ENCODE measurements at regions not wholly inside any gene's neighbourhood (a gene's known extent, or its start where the extent isn't known, plus 50 kb on each side); places are given as distances from the start of the nearest gene placed in this dataset.

DNA sequence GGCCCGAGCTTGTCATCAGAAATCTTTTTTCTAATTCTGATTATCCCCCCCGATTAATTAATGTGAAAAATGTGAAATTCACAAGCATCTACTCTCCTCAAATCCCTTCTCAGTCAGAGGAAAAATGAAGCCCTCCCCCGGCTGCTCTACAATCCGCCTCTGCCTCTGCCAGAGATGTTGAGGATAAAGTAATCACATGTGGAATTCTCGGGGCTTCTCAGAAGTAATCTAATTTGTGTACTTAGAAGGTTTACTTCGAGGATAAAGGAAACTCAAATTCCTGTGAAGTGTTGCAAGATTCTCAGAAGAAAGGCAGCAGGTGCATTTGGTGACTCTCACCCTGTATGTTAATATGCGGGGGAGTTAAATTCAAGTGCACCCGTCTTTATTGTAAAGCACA is 726.1 kb upstream of the ADAMTS16 start:
- H3K9me3 Mint-ChIP-seq: peaks cover 21% of the 10 kb centered on the region
- H3K36me3 Mint-ChIP-seq: no peaks in the 10 kb centered on the region
- CTCF ChIA-PET: no interaction called here
- H3K4me3 Mint-ChIP-seq: no peak overlapping the region
- no peaks in the 10 kb centered on the region for H3K4me1 Mint-ChIP-seq
- H3K27me3 Mint-ChIP-seq: no peaks in the 10 kb centered on the region
- H3K27ac Mint-ChIP-seq: no peak overlapping the region
- DNase-seq: no peak

DNA sequence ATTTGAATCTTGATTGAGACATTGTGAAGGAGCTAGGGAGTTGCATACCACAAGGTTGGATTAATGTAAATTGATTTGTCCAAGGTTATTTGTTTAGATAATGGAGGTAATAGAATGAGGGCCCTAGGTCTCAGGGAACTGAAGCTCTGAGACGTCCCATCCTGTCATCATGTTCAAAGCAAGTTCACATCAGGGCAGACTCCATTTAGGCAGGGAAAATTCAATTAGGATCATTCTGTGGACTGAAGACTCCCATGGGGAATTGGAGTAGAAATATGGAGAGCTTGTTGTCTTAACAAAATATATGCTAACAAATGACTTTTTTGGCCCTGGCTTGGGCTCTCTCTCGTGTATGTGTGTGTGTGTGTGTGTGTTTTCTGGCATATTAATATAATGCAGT is 722.0 kb upstream of the ADAMTS16 start:
- H3K36me3 Mint-ChIP-seq: no peaks in the 10 kb centered on the region
- H3K27ac Mint-ChIP-seq: no peak overlapping the region
- no peak for DNase-seq
- H3K4me1 Mint-ChIP-seq: no peaks in the 10 kb centered on the region
- H3K4me3 Mint-ChIP-seq: no peak overlapping the region
- H3K27me3 Mint-ChIP-seq: no peaks in the 10 kb centered on the region
- H3K9me3 Mint-ChIP-seq: peaks cover 14% of the 10 kb centered on the region
- CTCF ChIA-PET: no interaction called here

DNA sequence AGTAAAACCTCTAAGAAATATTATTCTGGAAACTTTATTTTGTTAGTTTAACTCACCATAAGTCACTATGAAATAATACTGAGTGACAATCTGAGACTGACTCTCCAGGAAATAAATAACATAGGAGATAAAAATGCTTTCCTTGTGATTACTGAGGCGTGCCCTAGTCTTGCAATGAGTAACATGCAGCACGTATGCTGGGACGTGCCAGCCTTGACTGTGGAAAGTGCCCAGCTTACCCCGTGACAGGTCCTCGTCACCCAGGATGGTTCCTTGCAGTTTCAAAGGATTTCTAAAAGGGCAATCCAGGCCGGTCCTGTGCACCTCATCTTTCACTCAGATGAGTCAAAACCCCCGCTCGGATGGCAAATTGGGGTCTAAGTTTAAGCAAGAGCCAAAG is 720.8 kb upstream of the ADAMTS16 start:
- no peak for DNase-seq
- Mint-ChIP-seq H3K36me3 (no peaks in the 10 kb centered on the region), H3K27ac (no peak overlapping the region), H3K4me3 (no peak overlapping the region), H3K27me3 (no peaks in the 10 kb centered on the region), H3K9me3 (peaks cover 16% of the 10 kb centered on the region), H3K4me1 (no peaks in the 10 kb centered on the region)
- CTCF ChIA-PET: no interaction called here

DNA sequence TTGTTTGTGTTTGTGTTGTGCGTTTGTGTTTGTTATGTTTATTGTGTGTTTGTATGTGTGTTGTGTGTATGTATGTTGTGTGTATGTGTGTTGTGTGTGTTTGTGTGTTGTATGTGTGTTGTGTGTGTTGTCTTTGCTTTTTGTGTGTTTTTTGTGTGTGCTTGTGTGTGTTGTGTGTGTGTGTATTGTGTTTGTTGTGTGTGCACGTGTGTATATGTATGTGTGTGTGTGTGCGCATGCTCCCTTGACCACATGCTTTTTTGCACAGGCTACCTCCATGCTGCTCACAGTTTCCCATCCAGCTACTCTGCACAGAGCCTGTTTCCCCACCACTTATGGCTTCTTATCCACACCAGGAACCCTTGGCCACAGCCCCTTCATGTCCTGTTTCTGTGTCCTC is 720.0 kb upstream of the ADAMTS16 start:
- DNase-seq: no peak
- CTCF ChIA-PET: no interaction called here
- Mint-ChIP-seq H3K27me3 (no peaks in the 10 kb centered on the region), H3K36me3 (no peaks in the 10 kb centered on the region), H3K4me1 (no peaks in the 10 kb centered on the region), H3K27ac (no peak overlapping the region), H3K4me3 (no peak overlapping the region), H3K9me3 (peaks cover 15% of the 10 kb centered on the region)

DNA sequence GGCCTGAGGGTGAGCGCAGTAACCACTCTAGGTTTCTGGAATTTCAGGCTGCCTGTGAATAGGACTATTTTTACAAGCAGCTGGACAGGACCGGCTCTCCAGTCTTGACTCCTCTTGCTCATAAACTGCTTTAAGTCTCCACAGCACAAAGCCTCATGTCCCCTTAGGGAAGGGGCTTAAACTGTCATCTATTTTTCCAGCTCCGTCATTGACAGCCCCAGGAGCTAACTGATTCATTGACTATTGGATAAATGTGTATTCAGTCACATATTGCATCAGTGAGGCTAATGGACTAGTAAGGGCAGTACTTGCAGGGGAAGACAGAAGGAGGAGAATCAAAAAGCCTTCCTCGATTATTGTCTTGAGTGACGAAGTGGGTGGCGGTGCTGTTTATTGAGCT is 719.4 kb upstream of the ADAMTS16 start:
- H3K4me1 Mint-ChIP-seq: no peaks in the 10 kb centered on the region
- H3K27me3 Mint-ChIP-seq: no peaks in the 10 kb centered on the region
- H3K4me3 Mint-ChIP-seq: no peak overlapping the region

DNA sequence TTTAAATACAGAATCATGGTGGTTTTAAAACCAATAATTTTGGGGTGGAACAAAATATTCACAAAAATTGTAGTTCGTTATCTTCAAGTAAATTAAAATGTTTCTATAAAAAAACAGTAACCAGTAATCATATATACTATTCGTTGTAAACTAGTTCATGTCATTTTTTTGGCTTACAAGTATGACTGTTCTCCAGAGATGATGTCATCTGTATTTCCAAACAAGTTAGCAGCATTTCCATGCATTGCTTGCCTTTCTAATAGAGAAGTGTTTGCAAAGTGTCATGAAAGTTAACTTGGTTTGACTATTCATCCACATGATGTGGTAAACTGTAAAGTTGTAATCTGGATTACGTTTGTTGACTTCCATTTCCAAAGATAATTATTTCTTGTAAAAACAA is 717.9 kb upstream of the ADAMTS16 start:
- CTCF ChIA-PET: no interaction called here
- Mint-ChIP-seq H3K9me3 (peaks cover 12% of the 10 kb centered on the region), H3K36me3 (no peaks in the 10 kb centered on the region), H3K4me3 (no peak overlapping the region), H3K27me3 (no peaks in the 10 kb centered on the region), H3K27ac (no peak overlapping the region), H3K4me1 (no peaks in the 10 kb centered on the region)
- no peak for DNase-seq

More for the DNA sequence above, 719.4 kb upstream of the ADAMTS16 start:
- H3K9me3 Mint-ChIP-seq: peaks cover 15% of the 10 kb centered on the region
- CTCF ChIA-PET: no interaction called here
- no peak overlapping the region for H3K27ac Mint-ChIP-seq
- no peaks in the 10 kb centered on the region for H3K36me3 Mint-ChIP-seq
- no peak for DNase-seq

DNA sequence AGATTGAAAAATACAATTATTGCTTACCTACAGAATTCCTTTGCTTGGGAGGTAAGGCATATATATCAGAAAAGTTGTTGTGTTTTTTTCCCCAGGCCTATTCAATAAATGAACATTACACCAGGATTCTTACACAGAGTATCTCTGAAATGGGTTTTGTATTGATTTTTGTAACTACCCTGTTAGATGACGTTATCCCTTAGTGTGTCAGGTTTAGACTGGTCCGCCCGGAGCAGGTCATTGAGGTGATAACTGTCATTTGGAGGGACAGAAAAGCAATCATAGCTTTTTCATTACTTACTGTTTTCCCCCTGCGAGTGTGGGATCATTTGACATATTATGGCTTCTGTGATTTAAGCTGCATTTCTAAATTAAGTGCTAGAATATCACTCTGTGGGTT is 715.2 kb upstream of the ADAMTS16 start:
- no peak for DNase-seq
- H3K27ac Mint-ChIP-seq: no peak overlapping the region
- H3K27me3 Mint-ChIP-seq: no peaks in the 10 kb centered on the region
- H3K4me3 Mint-ChIP-seq: no peak overlapping the region
- H3K9me3 Mint-ChIP-seq: peaks cover 11% of the 10 kb centered on the region
- no peaks in the 10 kb centered on the region for H3K4me1 Mint-ChIP-seq
- H3K36me3 Mint-ChIP-seq: no peaks in the 10 kb centered on the region
- CTCF ChIA-PET: no interaction called here

DNA sequence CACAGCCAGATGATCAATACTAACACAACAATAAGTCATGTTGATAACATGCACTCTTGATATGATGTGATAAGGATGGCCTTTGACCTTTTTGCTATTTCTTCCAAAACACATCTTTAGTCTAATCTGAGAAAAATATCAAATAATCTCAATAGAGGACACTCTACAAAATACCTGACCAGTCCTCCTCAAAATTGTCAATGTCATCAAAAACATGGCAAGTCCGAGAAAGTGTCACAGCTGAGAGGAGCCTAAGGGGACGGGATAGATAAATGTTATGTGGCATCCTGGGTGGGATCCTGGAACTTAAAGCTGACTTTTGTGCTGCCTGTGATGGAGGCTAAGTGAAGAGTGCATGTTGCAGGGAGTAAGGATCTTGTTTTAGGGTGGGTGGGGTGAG is 699.6 kb upstream of the ADAMTS16 start:
- DNase-seq: no peak
- Mint-ChIP-seq H3K27me3 (no peaks in the 10 kb centered on the region), H3K9me3 (peaks cover 26% of the 10 kb centered on the region), H3K36me3 (no peaks in the 10 kb centered on the region), H3K4me1 (no peaks in the 10 kb centered on the region), H3K4me3 (no peak overlapping the region), H3K27ac (no peak overlapping the region)
- CTCF ChIA-PET: no interaction called here

DNA sequence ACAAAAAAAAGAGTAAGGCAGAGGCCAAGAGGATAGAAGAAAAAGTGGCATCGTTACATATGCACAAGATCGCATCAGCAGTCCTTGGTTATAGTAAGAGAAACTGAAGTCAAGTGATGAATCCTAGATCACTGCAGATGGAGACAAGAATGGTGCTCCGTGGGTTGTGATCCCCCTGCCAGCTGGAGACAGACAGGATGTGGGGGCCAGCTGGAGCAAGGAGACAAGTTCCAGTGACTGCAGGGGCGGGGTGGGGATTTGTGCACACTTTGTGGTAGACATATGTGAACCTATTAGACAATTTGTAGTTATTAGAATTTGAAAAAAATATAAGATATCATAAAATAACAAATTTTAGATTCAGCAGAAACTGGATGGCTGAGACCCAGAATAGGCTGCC is 697.9 kb upstream of the ADAMTS16 start:
- Mint-ChIP-seq H3K27me3 (no peaks in the 10 kb centered on the region), H3K4me1 (no peaks in the 10 kb centered on the region), H3K4me3 (no peak overlapping the region), H3K36me3 (no peaks in the 10 kb centered on the region), H3K27ac (no peak overlapping the region), H3K9me3 (peaks cover 38% of the 10 kb centered on the region)
- DNase-seq: no peak
- CTCF ChIA-PET: no interaction called here

DNA sequence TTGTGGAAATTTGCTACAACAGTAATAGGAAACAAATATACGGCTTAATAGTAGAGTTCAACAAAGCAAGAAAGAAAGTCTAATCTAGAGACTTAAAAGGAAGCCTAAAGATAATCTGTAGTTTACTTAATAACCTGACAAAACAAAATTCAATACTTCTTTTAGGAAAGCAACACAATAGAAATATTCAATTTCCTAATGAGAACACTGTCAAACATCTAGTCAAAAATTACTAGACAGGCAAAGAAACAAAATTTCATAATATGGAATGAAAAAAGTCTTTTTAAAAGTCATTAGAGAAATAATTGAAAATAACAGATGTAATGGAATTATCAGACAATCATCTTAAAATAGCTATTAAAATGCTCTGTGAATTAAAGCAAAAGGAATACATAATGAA is 692.5 kb upstream of the ADAMTS16 start:
- no peak for DNase-seq
- Mint-ChIP-seq H3K9me3 (peaks cover 22% of the 10 kb centered on the region), H3K4me3 (no peak overlapping the region), H3K4me1 (no peaks in the 10 kb centered on the region), H3K27ac (no peak overlapping the region), H3K36me3 (no peaks in the 10 kb centered on the region), H3K27me3 (no peaks in the 10 kb centered on the region)
- CTCF ChIA-PET: no interaction called here

DNA sequence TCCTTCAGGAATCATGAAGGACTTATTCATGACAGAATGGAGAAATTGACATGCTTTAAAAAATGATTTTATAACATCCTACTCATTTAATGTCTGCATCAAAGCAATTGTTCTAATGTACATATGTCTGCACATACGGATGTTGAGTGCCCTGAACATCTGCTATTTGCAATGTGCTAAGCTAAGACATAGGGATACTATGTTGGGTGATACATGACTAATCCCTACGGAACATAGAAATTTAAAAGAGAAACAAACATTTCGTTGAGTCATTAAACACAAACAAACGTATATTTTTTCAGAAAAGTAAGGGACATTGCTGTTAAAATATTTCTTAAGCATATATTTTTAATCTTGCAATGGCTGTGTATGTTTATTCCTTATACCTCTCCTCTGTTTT is 686.5 kb upstream of the ADAMTS16 start:
- no peak for DNase-seq
- no peaks in the 10 kb centered on the region for H3K27me3 Mint-ChIP-seq
- CTCF ChIA-PET: no interaction called here
- no peaks in the 10 kb centered on the region for H3K9me3 Mint-ChIP-seq
- no peak overlapping the region for H3K4me3 Mint-ChIP-seq
- H3K4me1 Mint-ChIP-seq: no peaks in the 10 kb centered on the region
- no peaks in the 10 kb centered on the region for H3K36me3 Mint-ChIP-seq
- H3K27ac Mint-ChIP-seq: no peak overlapping the region

DNA sequence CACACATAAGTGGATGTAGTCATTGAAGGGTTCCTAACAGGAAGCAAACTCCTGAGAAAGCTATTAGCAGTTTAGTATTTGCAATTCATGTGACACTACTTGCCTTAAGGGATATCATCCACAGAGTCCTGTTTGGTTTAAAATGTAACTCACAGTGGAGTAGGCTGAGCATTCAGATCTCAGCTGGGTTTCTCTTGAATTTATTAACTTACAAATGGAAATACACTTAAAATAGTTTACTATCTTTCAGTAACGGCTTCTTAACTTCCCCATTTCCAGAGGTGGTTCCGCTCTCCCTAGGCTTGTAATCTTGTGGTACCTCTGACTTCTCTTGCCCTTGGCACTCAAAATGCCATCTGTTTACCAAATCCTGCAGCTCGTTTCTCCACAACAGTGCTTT is 660.7 kb upstream of the ADAMTS16 start:
- H3K27ac Mint-ChIP-seq: no peak overlapping the region
- H3K27me3 Mint-ChIP-seq: no peaks in the 10 kb centered on the region
- no peaks in the 10 kb centered on the region for H3K4me1 Mint-ChIP-seq
- DNase-seq: no peak
- peaks cover 6% of the 10 kb centered on the region for H3K9me3 Mint-ChIP-seq
- H3K36me3 Mint-ChIP-seq: no peaks in the 10 kb centered on the region
- CTCF ChIA-PET: no interaction called here
- H3K4me3 Mint-ChIP-seq: no peak overlapping the region

DNA sequence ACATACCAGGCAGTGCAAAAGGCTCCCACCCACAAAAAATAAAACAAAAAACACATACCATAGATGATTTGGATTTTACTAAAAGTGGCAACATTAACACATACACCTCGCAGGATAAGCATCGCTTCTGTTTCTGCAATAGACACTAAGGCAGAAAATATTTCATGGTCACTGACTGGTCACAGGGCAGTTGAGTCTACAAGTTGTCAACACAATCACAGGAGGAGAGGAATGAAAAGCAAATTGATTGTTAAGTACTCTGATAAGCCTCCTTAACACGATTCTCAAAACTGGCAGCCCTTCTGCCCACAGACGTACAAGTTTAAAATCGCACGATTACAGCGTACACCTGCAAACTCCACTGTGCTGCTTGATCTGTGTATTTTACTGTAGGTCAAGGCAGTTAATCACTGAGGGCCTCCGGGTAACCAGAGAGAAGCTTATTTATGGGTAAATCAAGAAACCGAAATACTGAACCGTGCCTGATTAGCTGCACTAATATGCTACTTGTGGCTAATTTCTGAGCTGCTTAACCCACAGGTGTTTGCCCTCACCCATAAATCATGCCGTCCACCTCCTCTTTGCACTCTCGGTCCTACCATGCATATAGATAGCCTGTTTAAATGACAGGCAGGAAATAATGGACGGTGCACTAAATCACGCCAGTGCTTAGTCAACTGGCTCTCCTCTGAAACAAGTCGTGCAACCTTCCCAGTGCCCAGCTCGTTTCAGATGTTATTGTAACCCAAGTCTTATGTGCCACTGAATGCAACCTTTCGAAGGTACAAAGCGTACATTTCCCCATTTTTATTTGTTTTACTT is 659.4 kb upstream of the ADAMTS16 start:
- Mint-ChIP-seq H3K9me3 (peaks cover 5% of the 10 kb centered on the region), H3K27me3 (no peaks in the 10 kb centered on the region), H3K4me3 (no peak overlapping the region), H3K27ac (no peak overlapping the region), H3K36me3 (no peaks in the 10 kb centered on the region), H3K4me1 (no peaks in the 10 kb centered on the region)
- CTCF ChIA-PET: no interaction called here
- no peak for DNase-seq

DNA sequence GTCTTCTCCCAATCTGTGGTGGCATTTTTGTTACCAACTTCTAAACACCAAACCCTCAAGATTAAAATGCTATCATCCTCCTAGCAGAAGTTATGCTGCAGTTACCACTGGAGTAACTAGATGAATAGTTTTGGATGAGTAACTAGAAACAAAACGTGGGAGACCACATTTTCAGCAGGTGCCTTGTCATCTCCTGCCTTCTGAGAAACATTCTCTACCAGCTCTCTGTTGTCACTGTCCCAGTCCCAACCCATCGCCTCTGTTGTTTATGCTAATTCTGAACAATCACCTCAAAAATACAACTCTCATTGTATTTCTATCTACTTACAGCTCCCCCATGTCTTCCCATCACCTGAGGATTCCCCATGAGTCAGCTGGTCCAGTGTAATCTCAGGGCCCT is 652.5 kb upstream of the ADAMTS16 start:
- H3K27me3 Mint-ChIP-seq: no peaks in the 10 kb centered on the region
- no peak overlapping the region for H3K27ac Mint-ChIP-seq
- CTCF ChIA-PET: no interaction called here
- DNase-seq: no peak
- H3K9me3 Mint-ChIP-seq: peaks cover 11% of the 10 kb centered on the region
- no peaks in the 10 kb centered on the region for H3K4me1 Mint-ChIP-seq
- H3K4me3 Mint-ChIP-seq: no peak overlapping the region
- no peaks in the 10 kb centered on the region for H3K36me3 Mint-ChIP-seq

DNA sequence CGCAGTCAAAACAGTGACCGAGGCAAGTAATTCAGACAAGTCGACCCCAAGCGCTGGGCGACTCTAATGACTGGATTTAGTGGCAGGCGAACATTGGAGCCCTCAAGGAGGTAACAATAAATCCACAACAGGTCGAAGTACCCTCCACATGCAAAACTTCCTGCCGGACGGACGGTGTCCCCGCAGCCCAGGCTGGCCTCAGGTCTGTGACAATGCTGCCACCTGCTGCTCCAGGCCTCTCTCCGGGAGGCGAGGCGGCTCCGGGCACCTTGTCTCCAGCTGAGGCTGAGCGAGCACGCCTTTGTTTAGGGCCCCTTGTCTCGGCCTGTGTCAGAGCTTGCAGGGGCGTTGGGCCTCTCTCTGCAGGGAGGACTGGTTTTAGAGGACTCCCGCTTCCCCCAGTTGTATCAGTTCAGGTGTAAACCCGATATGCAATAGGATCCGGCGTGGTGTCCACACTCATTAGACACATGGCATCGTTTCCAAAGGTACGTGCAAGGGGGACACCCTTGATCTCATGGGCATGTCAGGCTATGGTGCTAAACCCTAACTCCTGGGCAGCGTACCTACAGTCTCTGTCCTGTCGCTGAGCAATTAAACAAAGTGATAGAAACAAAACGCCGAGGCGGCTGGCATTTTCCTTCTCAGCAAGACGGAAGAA is 628.0 kb upstream of the ADAMTS16 start:
- Mint-ChIP-seq H3K27me3 (no peaks in the 10 kb centered on the region), H3K27ac (no peak overlapping the region), H3K9me3 (peaks cover 4% of the 10 kb centered on the region), H3K4me3 (no peak overlapping the region), H3K36me3 (no peaks in the 10 kb centered on the region), H3K4me1 (no peaks in the 10 kb centered on the region)
- DNase-seq: no peak
- CTCF ChIA-PET: no interaction called here

Measured in activated naive CD4-positive, alpha-beta T cell treated with anti-CD3 and anti-CD28 coated beads, Interleukin-2, amount 10 ng/mL, durations not matched to agents 7 days and 5 days (primary cell).